SK-N-SH treated with all-trans-retinoic acid at 6 μM for 48 hours (cell line): ENCODE measurements at regions not wholly inside any gene's neighbourhood (a gene's known extent, or its start where the extent isn't known, plus 50 kb on each side); places are given as distances from the start of the nearest gene placed in this dataset.

Source experiments
- ATAC-seq: fragments of 200-7000 bp; cut with Tn5 transposase; 3 replicates; pipeline ENCODE4 v1.9.1; 2020; ENCODE audit warnings: mild to moderate bottlenecking, moderate library complexity
- ARNTL ChIP-seq: fragments of 450-650 bp; formaldehyde crosslinking; IDR thresholded peaks from 2 replicates; pipeline ENCODE4 v1.5.0; 2020; ENCODE audit warnings: low read depth, mild to moderate bottlenecking, moderate library complexity, borderline replicate concordance
- BACH2 ChIP-seq: fragments of 250-450 bp; sonication (Bioruptor Pico); IDR thresholded peaks from 2 replicates; pipeline ENCODE4 v1.9.0; 2021; ENCODE audit warnings: mild to moderate bottlenecking, borderline replicate concordance
- CREB5 ChIP-seq: fragments of 250-450 bp; sonication (Bioruptor Pico); IDR thresholded peaks from 2 replicates; pipeline ENCODE4 v1.5.1; 2020; ENCODE audit warnings: low read depth, mild to moderate bottlenecking, moderate library complexity
- CSDC2 ChIP-seq: fragments of 250-450 bp; sonication (Bioruptor Pico); IDR thresholded peaks from 2 replicates; pipeline ENCODE4 v1.5.0; 2020; ENCODE audit warnings: mild to moderate bottlenecking, moderate library complexity
- ESRRG ChIP-seq: fragments of 250-450 bp; sonication (Bioruptor Pico); IDR thresholded peaks from 2 replicates; pipeline ENCODE4 v1.6.1; 2021; ENCODE audit warnings: mild to moderate bottlenecking
- GLIS3 ChIP-seq: fragments of 250-450 bp; sonication (Bioruptor Pico); IDR thresholded peaks from 2 replicates; pipeline ENCODE4 v1.5.0; 2020; ENCODE audit warnings: mild to moderate bottlenecking, moderate library complexity
- ISL1 ChIP-seq: fragments of 250-450 bp; sonication (Bioruptor Pico); IDR thresholded peaks from 2 replicates; pipeline ENCODE4 v2.1.2; 2022; ENCODE audit warnings: mild to moderate bottlenecking, moderate library complexity
- OSR1 ChIP-seq: fragments of 250-450 bp; sonication (Bioruptor Pico); IDR thresholded peaks from 2 replicates; pipeline ENCODE4 v1.8.0; 2022; ENCODE audit warnings: moderate library complexity, mild to moderate bottlenecking, inconsistent platforms
- POU6F1 ChIP-seq: fragments of 250-450 bp; sonication (Bioruptor Pico); IDR thresholded peaks from 2 replicates; pipeline ENCODE4 v1.8.0; 2021; ENCODE audit warnings: low read depth, mild to moderate bottlenecking, moderate library complexity, borderline replicate concordance
- PPARA ChIP-seq: fragments of 250-450 bp; sonication (Bioruptor Pico); IDR thresholded peaks from 2 replicates; pipeline ENCODE4 v1.5.0; 2020; ENCODE audit warnings: mild to moderate bottlenecking, borderline replicate concordance
- RARB ChIP-seq: fragments of 250-450 bp; sonication (Bioruptor Pico); IDR thresholded peaks from 2 replicates; pipeline ENCODE4 v1.8.0; 2021; ENCODE audit warnings: mild to moderate bottlenecking, moderate library complexity
- TCF4 ChIP-seq: fragments of 250-450 bp; sonication (Bioruptor Pico); IDR thresholded peaks from 2 replicates; pipeline ENCODE4 v1.8.0; 2021; ENCODE audit warnings: mild to moderate bottlenecking, moderate library complexity, borderline replicate concordance
- TOX ChIP-seq: fragments of 250-450 bp; sonication (Bioruptor Pico); IDR thresholded peaks from 2 replicates; pipeline ENCODE4 v1.8.0; 2021; ENCODE audit warnings: mild to moderate bottlenecking, moderate library complexity, borderline replicate concordance
- ZC3H10 ChIP-seq: fragments of 250-450 bp; sonication (Bioruptor Pico); IDR thresholded peaks from 2 replicates; pipeline ENCODE4 v1.5.1; 2021; ENCODE audit warnings: mild to moderate bottlenecking, moderate library complexity
- ZFP3 ChIP-seq: fragments of 250-450 bp; sonication (Bioruptor Pico); IDR thresholded peaks from 2 replicates; pipeline ENCODE4 v1.5.0; 2020; ENCODE audit warnings: mild to moderate bottlenecking, moderate library complexity
- ZFP30 ChIP-seq: fragments of 450-650 bp; formaldehyde crosslinking; IDR thresholded peaks from 2 replicates; pipeline ENCODE4 v1.5.0; 2022; ENCODE audit warnings: mild to moderate bottlenecking, moderate library complexity
- ZNF565 ChIP-seq: fragments of 450-650 bp; formaldehyde crosslinking; conservative IDR thresholded peaks from 2 replicates; pipeline ENCODE4 v1.5.0; 2020; ENCODE audit warnings: low read depth, mild to moderate bottlenecking, moderate library complexity
- ZNF70 ChIP-seq: fragments of 450-650 bp; formaldehyde crosslinking; IDR thresholded peaks from 2 replicates; pipeline ENCODE4 v1.5.0; 2020; ENCODE audit warnings: mild to moderate bottlenecking, moderate library complexity
- ZNF8 ChIP-seq: fragments of 450-650 bp; formaldehyde crosslinking; IDR thresholded peaks from 2 replicates; pipeline ENCODE4 v1.5.0; 2020; ENCODE audit warnings: mild to moderate bottlenecking, moderate library complexity
- TF ChIP-seq, protein P1 (sequence below): fragments of 250-450 bp; sonication (Bioruptor Pico); IDR thresholded peaks from 2 replicates; pipeline ENCODE4 v1.8.0; 2020; ENCODE audit warnings: mild to moderate bottlenecking, moderate library complexity, borderline replicate concordance
- TF ChIP-seq, protein P2 (sequence below): fragments of 250-450 bp; sonication (Bioruptor Pico); IDR thresholded peaks from 2 replicates; pipeline ENCODE4 v1.5.1; 2021; ENCODE audit warnings: mild to moderate bottlenecking, moderate library complexity

GRCh38 chr3:127365163-127365798 lies 77.4 kb upstream of the PRR20G start:
- ATAC-seq: no peak
- TF ChIP-seq ZFP30 (CRISPR knock-in tag) (no peak), BACH2 (CRISPR knock-in tag) (no peak), TCF4 (no peak), CREB5 (no peak), ZNF70 (CRISPR knock-in tag) (no peak), RARB (CRISPR knock-in tag) (no peak), ARNTL (CRISPR knock-in tag) (no peak), POU6F1 (CRISPR knock-in tag) (no peak), PPARA (CRISPR knock-in tag) (no peak), ESRRG (CRISPR knock-in tag) (no peak), ZFP3 (CRISPR knock-in tag) (no peak)
- TF ChIP-seq, protein P1, sequence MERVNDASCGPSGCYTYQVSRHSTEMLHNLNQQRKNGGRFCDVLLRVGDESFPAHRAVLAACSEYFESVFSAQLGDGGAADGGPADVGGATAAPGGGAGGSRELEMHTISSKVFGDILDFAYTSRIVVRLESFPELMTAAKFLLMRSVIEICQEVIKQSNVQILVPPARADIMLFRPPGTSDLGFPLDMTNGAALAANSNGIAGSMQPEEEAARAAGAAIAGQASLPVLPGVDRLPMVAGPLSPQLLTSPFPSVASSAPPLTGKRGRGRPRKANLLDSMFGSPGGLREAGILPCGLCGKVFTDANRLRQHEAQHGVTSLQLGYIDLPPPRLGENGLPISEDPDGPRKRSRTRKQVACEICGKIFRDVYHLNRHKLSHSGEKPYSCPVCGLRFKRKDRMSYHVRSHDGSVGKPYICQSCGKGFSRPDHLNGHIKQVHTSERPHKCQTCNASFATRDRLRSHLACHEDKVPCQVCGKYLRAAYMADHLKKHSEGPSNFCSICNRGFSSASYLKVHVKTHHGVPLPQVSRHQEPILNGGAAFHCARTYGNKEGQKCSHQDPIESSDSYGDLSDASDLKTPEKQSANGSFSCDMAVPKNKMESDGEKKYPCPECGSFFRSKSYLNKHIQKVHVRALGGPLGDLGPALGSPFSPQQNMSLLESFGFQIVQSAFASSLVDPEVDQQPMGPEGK (CRISPR knock-in tag): no peak

DNA sequence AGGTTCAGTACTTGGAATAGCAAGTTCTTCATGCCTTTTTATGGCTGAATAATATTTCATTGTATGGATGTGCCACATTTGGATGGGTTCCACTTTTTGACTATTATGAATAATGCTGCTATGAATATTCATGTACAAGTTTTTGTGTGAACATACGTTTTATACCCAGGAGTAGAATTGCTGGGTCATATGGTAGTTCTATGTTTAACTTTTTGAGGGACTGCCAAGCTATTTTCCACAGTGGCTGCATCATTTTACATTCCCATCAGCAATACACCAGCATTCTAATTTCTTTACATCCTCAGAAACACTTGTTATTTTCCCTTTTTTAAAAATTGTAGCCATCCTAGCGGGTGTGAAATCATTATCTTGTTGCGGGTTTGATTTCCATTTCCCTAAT lies 76.0 kb upstream of the PRR20G start:
- ATAC-seq: no peak
- TF ChIP-seq TOX (CRISPR knock-in tag): no peak
- no peak for TF ChIP-seq ZNF565 (CRISPR knock-in tag)
- TF ChIP-seq POU6F1 (CRISPR knock-in tag): no peak
- no peak for TF ChIP-seq GLIS3 (CRISPR knock-in tag)
- TF ChIP-seq TCF4: no peak
- TF ChIP-seq, protein P1 (CRISPR knock-in tag): no peak
- no peak for TF ChIP-seq ZNF8 (CRISPR knock-in tag)
- no peak for TF ChIP-seq ESRRG (CRISPR knock-in tag)
- no peak for TF ChIP-seq RARB (CRISPR knock-in tag)
- TF ChIP-seq, protein P2, sequence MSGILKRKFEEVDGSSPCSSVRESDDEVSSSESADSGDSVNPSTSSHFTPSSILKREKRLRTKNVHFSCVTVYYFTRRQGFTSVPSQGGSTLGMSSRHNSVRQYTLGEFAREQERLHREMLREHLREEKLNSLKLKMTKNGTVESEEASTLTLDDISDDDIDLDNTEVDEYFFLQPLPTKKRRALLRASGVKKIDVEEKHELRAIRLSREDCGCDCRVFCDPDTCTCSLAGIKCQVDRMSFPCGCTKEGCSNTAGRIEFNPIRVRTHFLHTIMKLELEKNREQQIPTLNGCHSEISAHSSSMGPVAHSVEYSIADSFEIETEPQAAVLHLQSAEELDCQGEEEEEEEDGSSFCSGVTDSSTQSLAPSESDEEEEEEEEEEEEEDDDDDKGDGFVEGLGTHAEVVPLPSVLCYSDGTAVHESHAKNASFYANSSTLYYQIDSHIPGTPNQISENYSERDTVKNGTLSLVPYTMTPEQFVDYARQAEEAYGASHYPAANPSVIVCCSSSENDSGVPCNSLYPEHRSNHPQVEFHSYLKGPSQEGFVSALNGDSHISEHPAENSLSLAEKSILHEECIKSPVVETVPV (CRISPR knock-in tag): no peak
- no peak for TF ChIP-seq ZC3H10 (CRISPR knock-in tag)
- no peak for TF ChIP-seq PPARA (CRISPR knock-in tag)
- TF ChIP-seq ARNTL (CRISPR knock-in tag): no peak
- TF ChIP-seq BACH2 (CRISPR knock-in tag): no peak
- TF ChIP-seq OSR1 (CRISPR knock-in tag): no peak
- TF ChIP-seq CREB5: no peak
- TF ChIP-seq ZNF70 (CRISPR knock-in tag): no peak
- TF ChIP-seq CSDC2 (CRISPR knock-in tag): no peak
- no peak for TF ChIP-seq ISL1 (CRISPR knock-in tag)
